C4-2B (cell line): ENCODE measurements at regions not wholly inside any gene's neighbourhood (a gene's known extent, or its start where the extent isn't known, plus 50 kb on each side); places are given as distances from the start of the nearest gene placed in this dataset.

Source experiments
- CTCF ChIP-seq: fragments of 450-650 bp; conservative IDR thresholded peaks from 2 replicates; pipeline ENCODE4 v1.5.1; 2017; ENCODE audit warnings: mild to moderate bottlenecking
- ZFX ChIP-seq: fragments of 450-650 bp; IDR thresholded peaks from 2 replicates; pipeline ENCODE4 v1.6.1; 2017

DNA sequence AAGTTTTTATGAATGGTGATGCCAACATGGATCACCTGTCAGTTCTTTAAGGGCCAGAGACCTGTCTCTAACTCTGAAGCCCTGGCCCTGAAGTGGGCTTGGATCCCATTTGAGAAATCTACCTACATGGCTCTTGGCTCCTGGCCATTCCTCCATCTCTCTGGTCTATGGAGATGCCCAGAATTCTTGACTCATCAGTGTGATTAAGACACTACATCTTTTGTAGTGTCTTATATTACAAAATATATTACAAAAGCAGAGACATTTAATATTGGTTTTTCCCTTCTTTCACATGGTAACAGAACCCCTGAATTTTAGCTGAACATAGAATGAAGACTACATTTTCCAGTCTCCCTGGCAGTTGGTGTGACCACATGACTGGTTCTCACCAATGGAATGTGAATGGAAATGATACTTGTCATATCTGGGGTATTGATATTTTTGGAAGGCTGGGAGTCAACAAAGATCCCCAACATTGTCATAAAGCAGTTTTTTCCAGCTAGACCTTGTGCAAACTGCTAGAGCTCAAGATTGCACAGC lies 198.3 kb downstream of the SREK1 start:
- no peak for TF ChIP-seq CTCF
- no peak for TF ChIP-seq ZFX
